ENCODE measurements at regions not wholly inside any gene's neighbourhood (a gene's known extent, or its start where the extent isn't known, plus 50 kb on each side); places are given as distances from the start of the nearest gene placed in this dataset.
A peak's percentile ranks its signal among the peaks of the same experiment; 100 is the strongest.
"Not testable (repeated sequence)": the region's sequence is repeated elsewhere in the genome, so short reads cannot be mapped to it uniquely, and the experiment has no call there.

DNA sequence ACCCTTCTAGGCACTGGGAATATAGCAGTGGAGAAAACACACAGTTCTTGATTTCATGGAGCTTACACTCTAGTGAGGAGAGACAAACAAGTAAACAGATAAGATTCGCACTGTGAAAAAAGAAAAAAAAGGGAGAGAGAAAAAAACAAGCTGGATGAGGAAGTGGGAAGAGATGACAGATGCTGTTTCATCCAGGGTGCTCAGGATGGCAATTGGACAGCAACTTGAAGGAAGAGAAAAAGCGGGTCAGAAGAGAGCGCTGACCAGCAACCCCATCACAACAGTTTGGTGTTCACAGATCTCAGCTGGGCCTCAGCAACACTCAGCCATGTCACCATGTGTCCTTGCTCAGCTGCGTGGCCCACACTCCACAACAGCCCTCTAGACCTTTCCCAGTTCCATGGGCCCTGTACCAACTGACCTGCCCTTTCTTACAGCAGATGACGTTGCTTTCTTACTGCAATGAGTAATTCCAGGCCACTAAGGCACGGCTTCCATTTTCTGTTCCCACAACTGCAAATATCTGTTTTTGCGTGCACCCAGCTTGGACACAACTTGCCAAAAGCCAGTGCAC is 230.8 kb downstream of the MEX3B start:
- 94% methylated on average over 7 of the region's 7 CpGs for WGBS (ENCODE audit: insufficient coverage)
- H3K4me1 ChIP-seq (ENCODE audit: control insufficient read depth, insufficient read depth, low read length) = no peaks in the 10 kb centered on the region
- H3K9me3 ChIP-seq (ENCODE audit: control insufficient read depth, insufficient read depth, low read length) = no peaks in the 10 kb centered on the region
- no peaks in the 10 kb centered on the region for H3K36me3 ChIP-seq (ENCODE audit: control insufficient read depth, insufficient read depth, low read length)
- no peak for DNase-seq (ENCODE audit: low read depth in 4 of 6, low spot score in 6 of 6)
- no peak overlapping the region for H3K4me3 ChIP-seq (ENCODE audit: low read depth, low read length)
- H3K27ac ChIP-seq (ENCODE audit: low read depth, low read length) = no peak overlapping the region
- H3K27me3 ChIP-seq (ENCODE audit: control insufficient read depth, insufficient read depth, low read length) = no peaks in the 10 kb centered on the region

- no CpG with 5 or more reads among the region's 3 CpGs for WGBS (ENCODE audit: insufficient coverage)
- Histone ChIP-seq H3K27ac (ENCODE audit: low read depth, low read length) (no peak overlapping the region), H3K27me3 (ENCODE audit: control insufficient read depth, insufficient read depth, low read length) (no peaks in the 10 kb centered on the region)
Observed at GRCh38 chr15:81813215-81813614, 232.6 kb downstream of the MEX3B start.

DNA sequence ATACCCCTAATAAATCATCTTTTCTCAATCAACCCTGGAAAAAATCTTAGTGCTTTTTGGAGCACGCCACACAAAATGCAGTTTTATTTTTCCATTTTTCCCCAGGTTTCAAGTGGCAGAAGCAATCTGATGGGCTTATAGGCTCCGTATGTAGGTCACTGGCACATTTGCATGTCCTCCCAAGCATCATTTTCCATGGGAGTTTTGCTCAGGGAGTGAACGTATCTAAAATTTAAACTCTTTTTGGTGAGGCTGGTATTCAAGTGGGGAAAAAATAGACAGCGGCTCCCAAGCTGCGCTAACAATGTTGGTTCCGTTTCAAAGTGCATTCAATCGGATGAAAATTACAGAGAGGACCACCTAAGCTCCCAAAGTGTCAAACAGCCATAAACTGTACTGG is 233.4 kb downstream of the MEX3B start:
- Histone ChIP-seq H3K9me3 (ENCODE audit: control insufficient read depth, insufficient read depth, low read length) (no peaks in the 10 kb centered on the region), H3K27me3 (ENCODE audit: control insufficient read depth, insufficient read depth, low read length) (no peaks in the 10 kb centered on the region), H3K4me1 (ENCODE audit: control insufficient read depth, insufficient read depth, low read length) (no peaks in the 10 kb centered on the region), H3K27ac (ENCODE audit: low read depth, low read length) (no peak overlapping the region), H3K36me3 (ENCODE audit: control insufficient read depth, insufficient read depth, low read length) (no peaks in the 10 kb centered on the region), H3K4me3 (ENCODE audit: low read depth, low read length) (no peak overlapping the region)
- DNase-seq (ENCODE audit: low read depth in 4 of 6, low spot score in 6 of 6) = peak in 2 of 6 donors; percentile 1 to 60
- 82% methylated on average over 7 of the region's 7 CpGs for WGBS (ENCODE audit: insufficient coverage)

More at GRCh38 chr15:81813215-81813614, 232.6 kb downstream of the MEX3B start:
- no peaks in the 10 kb centered on the region for H3K36me3 ChIP-seq (ENCODE audit: control insufficient read depth, insufficient read depth, low read length)
- H3K4me3 ChIP-seq (ENCODE audit: low read depth, low read length) = no peak overlapping the region
- no peak for DNase-seq (ENCODE audit: low read depth in 4 of 6, low spot score in 6 of 6)
- no peaks in the 10 kb centered on the region for H3K4me1 ChIP-seq (ENCODE audit: control insufficient read depth, insufficient read depth, low read length)
- H3K9me3 ChIP-seq (ENCODE audit: control insufficient read depth, insufficient read depth, low read length) = no peaks in the 10 kb centered on the region

DNA sequence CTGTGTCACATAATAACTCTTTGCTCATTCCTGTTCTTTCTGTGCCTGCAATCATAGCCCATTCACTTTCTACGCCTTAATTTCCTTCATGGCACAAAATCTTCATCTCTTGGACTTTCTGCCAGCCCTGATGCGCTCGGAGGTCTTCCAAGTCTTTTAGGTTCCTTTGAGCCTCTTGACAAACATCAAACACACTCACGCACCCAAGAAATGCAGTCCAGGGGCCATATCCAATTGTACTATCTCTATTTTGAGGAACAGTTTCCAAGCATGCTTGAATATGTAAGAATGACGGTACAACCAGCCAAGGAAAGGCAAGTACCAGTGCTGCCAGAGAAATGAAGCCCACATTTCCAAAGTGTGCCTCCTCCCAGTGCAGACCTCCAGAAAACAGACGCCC is 234.1 kb downstream of the MEX3B start:
- H3K4me1 ChIP-seq (ENCODE audit: control insufficient read depth, insufficient read depth, low read length) = no peaks in the 10 kb centered on the region
- no peak overlapping the region for H3K4me3 ChIP-seq (ENCODE audit: low read depth, low read length)
- no peak overlapping the region for H3K27ac ChIP-seq (ENCODE audit: low read depth, low read length)
- no peaks in the 10 kb centered on the region for H3K9me3 ChIP-seq (ENCODE audit: control insufficient read depth, insufficient read depth, low read length)
- no peaks in the 10 kb centered on the region for H3K27me3 ChIP-seq (ENCODE audit: control insufficient read depth, insufficient read depth, low read length)
- no peaks in the 10 kb centered on the region for H3K36me3 ChIP-seq (ENCODE audit: control insufficient read depth, insufficient read depth, low read length)
- WGBS (ENCODE audit: insufficient coverage) = 76% methylated on average over 5 of the region's 6 CpGs
- DNase-seq (ENCODE audit: low read depth in 4 of 6, low spot score in 6 of 6) = peak in 1 of 6 donors; percentile 83

- H3K9me3 ChIP-seq (ENCODE audit: control insufficient read depth, insufficient read depth, low read length) = no peaks in the 10 kb centered on the region
- 67% methylated on average over 1 of the region's 4 CpGs for WGBS (ENCODE audit: insufficient coverage)
- no peak overlapping the region for H3K4me3 ChIP-seq (ENCODE audit: low read depth, low read length)
- H3K27me3 ChIP-seq (ENCODE audit: control insufficient read depth, insufficient read depth, low read length) = no peaks in the 10 kb centered on the region
- no peak overlapping the region for H3K27ac ChIP-seq (ENCODE audit: low read depth, low read length)
- H3K36me3 ChIP-seq (ENCODE audit: control insufficient read depth, insufficient read depth, low read length) = no peaks in the 10 kb centered on the region
- no peaks in the 10 kb centered on the region for H3K4me1 ChIP-seq (ENCODE audit: control insufficient read depth, insufficient read depth, low read length)
- DNase-seq (ENCODE audit: low read depth in 4 of 6, low spot score in 6 of 6) = peak in 1 of 6 donors; percentile 47
Observed at GRCh38 chr15:81809543-81809942, 236.3 kb downstream of the MEX3B start.

GRCh38 chr15:81807806-81808205 is 238.0 kb downstream of the MEX3B start:
- WGBS (ENCODE audit: insufficient coverage) = 80% methylated on average over 3 of the region's 3 CpGs
- no peak for DNase-seq (ENCODE audit: low read depth in 4 of 6, low spot score in 6 of 6)
- no peaks in the 10 kb centered on the region for H3K36me3 ChIP-seq (ENCODE audit: control insufficient read depth, insufficient read depth, low read length)
- no peaks in the 10 kb centered on the region for H3K27me3 ChIP-seq (ENCODE audit: control insufficient read depth, insufficient read depth, low read length)
- H3K4me3 ChIP-seq (ENCODE audit: low read depth, low read length) = no peak overlapping the region
- H3K27ac ChIP-seq (ENCODE audit: low read depth, low read length) = no peak overlapping the region
- no peaks in the 10 kb centered on the region for H3K9me3 ChIP-seq (ENCODE audit: control insufficient read depth, insufficient read depth, low read length)
- no peaks in the 10 kb centered on the region for H3K4me1 ChIP-seq (ENCODE audit: control insufficient read depth, insufficient read depth, low read length)

- WGBS (ENCODE audit: insufficient coverage) = 64% methylated on average over 2 of the region's 2 CpGs
Observed at GRCh38 chr15:81807186-81807585, 238.6 kb downstream of the MEX3B start.

GRCh38 chr15:81795899-81796298 is 249.9 kb downstream of the MEX3B start:
- H3K4me1 ChIP-seq (ENCODE audit: control insufficient read depth, insufficient read depth, low read length) = no peaks in the 10 kb centered on the region
- no CpG with 5 or more reads among the region's 1 CpG for WGBS (ENCODE audit: insufficient coverage)
- no peak for DNase-seq (ENCODE audit: low read depth in 4 of 6, low spot score in 6 of 6)
- no peak overlapping the region for H3K27ac ChIP-seq (ENCODE audit: low read depth, low read length)
- no peaks in the 10 kb centered on the region for H3K9me3 ChIP-seq (ENCODE audit: control insufficient read depth, insufficient read depth, low read length)
- H3K36me3 ChIP-seq (ENCODE audit: control insufficient read depth, insufficient read depth, low read length) = no peaks in the 10 kb centered on the region
- no peak overlapping the region for H3K4me3 ChIP-seq (ENCODE audit: low read depth, low read length)
- H3K27me3 ChIP-seq (ENCODE audit: control insufficient read depth, insufficient read depth, low read length) = no peaks in the 10 kb centered on the region

More at GRCh38 chr15:81807186-81807585, 238.6 kb downstream of the MEX3B start:
- H3K27me3 ChIP-seq (ENCODE audit: control insufficient read depth, insufficient read depth, low read length) = no peaks in the 10 kb centered on the region
- H3K27ac ChIP-seq (ENCODE audit: low read depth, low read length) = no peak overlapping the region
- no peaks in the 10 kb centered on the region for H3K36me3 ChIP-seq (ENCODE audit: control insufficient read depth, insufficient read depth, low read length)
- no peak overlapping the region for H3K4me3 ChIP-seq (ENCODE audit: low read depth, low read length)
- DNase-seq (ENCODE audit: low read depth in 4 of 6, low spot score in 6 of 6) = peak in 1 of 6 donors; percentile 29
- no peaks in the 10 kb centered on the region for H3K9me3 ChIP-seq (ENCODE audit: control insufficient read depth, insufficient read depth, low read length)
- H3K4me1 ChIP-seq (ENCODE audit: control insufficient read depth, insufficient read depth, low read length) = no peaks in the 10 kb centered on the region

GRCh38 chr15:81792646-81793045 is 253.2 kb downstream of the MEX3B start:
- no peaks in the 10 kb centered on the region for H3K36me3 ChIP-seq (ENCODE audit: control insufficient read depth, insufficient read depth, low read length)
- no peaks in the 10 kb centered on the region for H3K4me1 ChIP-seq (ENCODE audit: control insufficient read depth, insufficient read depth, low read length)
- H3K27me3 ChIP-seq (ENCODE audit: control insufficient read depth, insufficient read depth, low read length) = no peaks in the 10 kb centered on the region
- H3K4me3 ChIP-seq (ENCODE audit: low read depth, low read length) = no peak overlapping the region
- no peaks in the 10 kb centered on the region for H3K9me3 ChIP-seq (ENCODE audit: control insufficient read depth, insufficient read depth, low read length)
- H3K27ac ChIP-seq (ENCODE audit: low read depth, low read length) = no peak overlapping the region
- peak in 1 of 6 donors; percentile 31 for DNase-seq (ENCODE audit: low read depth in 4 of 6, low spot score in 6 of 6)
- WGBS (ENCODE audit: insufficient coverage) = no CpG with 5 or more reads among the region's 2 CpGs

- not testable (repeated sequence) for H3K4me1 ChIP-seq (ENCODE audit: control insufficient read depth, insufficient read depth, low read length); H3K9me3 ChIP-seq (ENCODE audit: control insufficient read depth, insufficient read depth, low read length); H3K4me3 ChIP-seq (ENCODE audit: low read depth, low read length); DNase-seq (ENCODE audit: low read depth in 4 of 6, low spot score in 6 of 6); H3K27ac ChIP-seq (ENCODE audit: low read depth, low read length); H3K27me3 ChIP-seq (ENCODE audit: control insufficient read depth, insufficient read depth, low read length); H3K36me3 ChIP-seq (ENCODE audit: control insufficient read depth, insufficient read depth, low read length)
- no CpG with 5 or more reads among the region's 2 CpGs for WGBS (ENCODE audit: insufficient coverage)
Observed at GRCh38 chr15:81791322-81791721, 254.5 kb downstream of the MEX3B start.
